CD4-positive, alpha-beta T cell (primary cell): ENCODE measurements at regions not wholly inside any gene's neighbourhood (a gene's known extent, or its start where the extent isn't known, plus 50 kb on each side); places are given as distances from the start of the nearest gene placed in this dataset.
"Not testable (repeated sequence)": the region's sequence is repeated elsewhere in the genome, so short reads cannot be mapped to it uniquely, and the experiment has no call there.

Experiments used
- ATAC-seq: fragments of 200-7000 bp; cut with Tn5 transposase; one replicate; pipeline ENCODE4 v1.10.0; 2022; ENCODE audit warnings: mild to moderate bottlenecking; ENCODE audit not compliant: poor library complexity
- CTCF ChIA-PET: fragments of 350-600 bp; sonication (Branson Sonifier 250); formaldehyde crosslinking; loops from one replicate; lab custom pipeline; 2021; ENCODE audit warnings: antibody characterized with exemption, inconsistent platforms; lab: Charles Lee
- POLR2A ChIA-PET: fragments of 350-600 bp; sonication (Branson Sonifier 250); formaldehyde crosslinking; loops from one replicate; lab custom pipeline; 2021; ENCODE audit warnings: antibody characterized with exemption, inconsistent platforms; lab: Charles Lee
- DNase-seq, 14 experiments: peaks; one replicate each; pipeline ENCODE4 v3.0.0-alpha.2; 2013 to 2020; ENCODE audit warnings: mixed read lengths in 2 of 14
- H3K27ac ChIP-seq, 2 donors: one replicate each; pipeline versions ENCODE4 v1.5.1 to v1.7.0; 2013; ENCODE audit warnings: low read length in 2 of 2, low read depth in 1 of 2, mild to moderate bottlenecking in 1 of 2
- H3K27me3 ChIP-seq, 2 experiments: 1 replicate in 1 of 2; 2 replicates in 1 of 2; pipeline versions ENCODE4 v1.6.1 to v1.7.0; 2013; ENCODE audit warnings: low read length in 2 of 2, control low read depth in 1 of 2, mild to moderate bottlenecking in 1 of 2, moderate library complexity in 1 of 2; ENCODE audit not compliant: insufficient read depth in 2 of 2, control insufficient read depth in 1 of 2
- H3K36me3 ChIP-seq: one replicate; pipeline ENCODE4 v1.6.1; 2013; ENCODE audit warnings: low read length, control low read depth; ENCODE audit not compliant: insufficient read depth
- H3K4me1 ChIP-seq: one replicate; pipeline ENCODE4 v1.6.1; 2013; ENCODE audit warnings: low read length, control low read depth; ENCODE audit not compliant: insufficient read depth
- H3K4me3 ChIP-seq: one replicate; pipeline ENCODE4 v1.5.1; 2013; ENCODE audit warnings: mild to moderate bottlenecking, low read length, moderate library complexity
- H3K9me3 ChIP-seq, 2 experiments: 1 replicate in 1 of 2; 2 replicates in 1 of 2; pipeline versions ENCODE4 v1.6.1 to v1.7.0; 2013; ENCODE audit warnings: low read length in 2 of 2, mild to moderate bottlenecking in 2 of 2, control low read depth in 1 of 2, moderate library complexity in 1 of 2; ENCODE audit not compliant: control insufficient read depth in 1 of 2, insufficient read depth in 1 of 2
- H3K27ac Mint-ChIP-seq: one replicate; pipeline ENCODE4 v1.8.0; 2020; ENCODE audit warnings: mixed read lengths
- H3K27me3 Mint-ChIP-seq: one replicate; pipeline ENCODE4 v1.8.0; 2021; ENCODE audit warnings: mixed read lengths
- H3K36me3 Mint-ChIP-seq: one replicate; pipeline ENCODE4 v1.8.0; 2021; ENCODE audit warnings: low read depth, mixed read lengths
- H3K4me1 Mint-ChIP-seq: one replicate; pipeline ENCODE4 v1.8.0; 2021; ENCODE audit warnings: low read depth, mixed read lengths
- H3K4me3 Mint-ChIP-seq: one replicate; pipeline ENCODE4 v1.8.0; 2020; ENCODE audit warnings: mild to moderate bottlenecking, mixed read lengths
- H3K9me3 Mint-ChIP-seq: one replicate; pipeline ENCODE4 v1.8.0; 2020; ENCODE audit warnings: mixed read lengths
- intact Hi-C, 2 experiments: fragments of 100-400 bp; cut with DNase I in 1 of 2; cut with micrococcal nuclease in 1 of 2; formaldehyde crosslinking; loops; one replicate each; pipeline versions ENCODE4 v1.15.1 to v1.9.0; 2023 to 2025; cut with DNase I, micrococcal nuclease
- TF ChIP-seq, protein P1 (sequence below): fragments of 200-600 bp; IDR thresholded peaks from one replicate; pipeline ENCODE4 v1.8.0; 2022; ENCODE audit warnings: antibody characterized with exemption, mild to moderate bottlenecking

DNA sequence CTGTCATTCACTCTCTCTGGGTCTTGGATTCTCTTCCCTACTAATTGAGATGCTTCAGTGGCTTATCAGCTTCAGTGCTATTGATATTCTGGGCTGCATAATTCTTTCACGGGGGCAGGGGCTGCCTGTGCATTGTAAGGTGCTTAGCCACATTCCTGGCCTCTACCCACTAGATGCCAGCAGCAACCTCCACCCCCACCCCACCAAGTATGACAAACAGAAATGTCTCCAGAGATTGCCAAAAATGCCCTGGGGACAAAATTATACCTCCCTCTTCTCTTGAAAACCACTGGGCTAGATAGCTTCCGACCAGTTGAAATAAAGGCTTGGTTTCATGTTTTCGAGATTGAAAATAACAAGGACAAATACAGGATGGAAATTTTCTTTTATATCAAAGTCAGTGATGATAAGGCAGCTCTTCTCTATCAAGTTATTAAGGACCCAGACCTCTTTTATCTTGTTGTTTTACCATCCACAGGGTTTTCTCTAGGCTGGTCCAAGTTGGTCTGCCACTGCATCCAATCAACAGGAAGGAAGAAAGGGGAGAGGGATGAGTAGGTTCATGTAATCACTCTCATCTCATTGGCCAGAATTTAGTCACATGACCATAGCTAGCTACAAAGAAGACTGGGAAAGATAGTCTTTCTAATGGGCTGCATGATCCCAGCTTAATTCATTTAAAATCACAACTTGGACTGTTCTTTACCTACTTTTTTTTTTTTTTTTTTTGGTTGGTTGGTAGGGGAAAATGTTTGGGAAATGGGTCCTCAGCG is 92.1 kb upstream of the RANBP3L start:
- H3K27me3 Mint-ChIP-seq, result peaks cover 25% of the 10 kb centered on the region

DNA sequence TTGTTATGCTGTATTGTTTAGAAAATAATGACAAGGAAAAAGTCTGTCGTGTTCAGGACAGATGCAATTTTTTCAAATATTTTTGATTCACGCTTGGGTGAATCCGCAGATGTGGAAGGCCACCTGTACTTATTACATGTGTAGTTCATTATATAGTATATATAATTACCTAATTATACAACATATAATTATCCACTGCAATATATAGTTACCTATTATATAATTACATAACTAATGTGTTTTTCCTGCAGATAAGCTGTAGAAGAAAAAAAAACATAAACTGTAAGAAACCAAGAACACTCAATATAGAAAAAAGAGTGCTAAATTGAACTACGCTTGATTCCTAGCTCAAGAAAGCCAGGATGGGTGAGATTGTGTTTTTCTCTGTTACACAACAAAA is 93.6 kb upstream of the RANBP3L start:
- CTCF ChIA-PET, result interaction anchor here (0.5 kb wide), 1 partner anchor 97 kb away, joined by 4 read pairs; no protein-coding TSS in a partner anchor

More for the DNA sequence above, 92.1 kb upstream of the RANBP3L start:
- Mint-ChIP-seq H3K4me3 (no peak overlapping the region), H3K9me3 (no peaks in the 10 kb centered on the region), H3K36me3 (no peaks in the 10 kb centered on the region), H3K4me1 (no peaks in the 10 kb centered on the region), H3K27ac (no peak overlapping the region)
- CTCF ChIA-PET, result interaction anchor here (0.7 kb wide), 1 partner anchor 12 kb away, joined by 4 read pairs; no protein-coding TSS in a partner anchor
- Histone ChIP-seq H3K4me1 (no peaks in the 10 kb centered on the region), H3K27me3 (peaks cover 8 to 11% of the 10 kb centered on the region in 2 experiments), H3K36me3 (no peaks in the 10 kb centered on the region), H3K9me3 (no peaks in the 10 kb centered on the region), H3K27ac (no peak overlapping the region), H3K4me3 (no peak overlapping the region)
- DNase-seq (no peak), ATAC-seq (no peak)
- TF ChIP-seq, protein P1, sequence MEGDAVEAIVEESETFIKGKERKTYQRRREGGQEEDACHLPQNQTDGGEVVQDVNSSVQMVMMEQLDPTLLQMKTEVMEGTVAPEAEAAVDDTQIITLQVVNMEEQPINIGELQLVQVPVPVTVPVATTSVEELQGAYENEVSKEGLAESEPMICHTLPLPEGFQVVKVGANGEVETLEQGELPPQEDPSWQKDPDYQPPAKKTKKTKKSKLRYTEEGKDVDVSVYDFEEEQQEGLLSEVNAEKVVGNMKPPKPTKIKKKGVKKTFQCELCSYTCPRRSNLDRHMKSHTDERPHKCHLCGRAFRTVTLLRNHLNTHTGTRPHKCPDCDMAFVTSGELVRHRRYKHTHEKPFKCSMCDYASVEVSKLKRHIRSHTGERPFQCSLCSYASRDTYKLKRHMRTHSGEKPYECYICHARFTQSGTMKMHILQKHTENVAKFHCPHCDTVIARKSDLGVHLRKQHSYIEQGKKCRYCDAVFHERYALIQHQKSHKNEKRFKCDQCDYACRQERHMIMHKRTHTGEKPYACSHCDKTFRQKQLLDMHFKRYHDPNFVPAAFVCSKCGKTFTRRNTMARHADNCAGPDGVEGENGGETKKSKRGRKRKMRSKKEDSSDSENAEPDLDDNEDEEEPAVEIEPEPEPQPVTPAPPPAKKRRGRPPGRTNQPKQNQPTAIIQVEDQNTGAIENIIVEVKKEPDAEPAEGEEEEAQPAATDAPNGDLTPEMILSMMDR, result no peak
- intact Hi-C loops, result no loop called here
- POLR2A ChIA-PET, result no interaction called here

DNA sequence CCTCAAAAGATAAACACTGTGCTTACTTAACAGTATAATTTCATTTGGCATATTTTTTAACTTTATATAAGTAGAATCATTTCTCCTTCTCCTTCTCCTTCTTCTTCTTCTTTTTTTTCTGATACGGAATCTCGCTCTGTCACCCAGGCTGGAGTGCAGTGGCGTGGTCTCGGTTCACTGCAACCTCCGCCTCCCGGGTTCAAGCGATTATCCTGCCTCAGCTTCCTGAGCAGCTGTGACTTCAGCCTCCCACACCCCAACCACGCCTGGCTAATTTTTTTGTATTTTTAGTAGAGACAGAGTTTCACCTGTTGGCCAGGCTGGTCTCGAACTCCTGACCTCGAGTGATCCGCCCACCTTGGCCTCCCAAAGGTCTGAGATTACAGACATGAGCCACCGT is 94.2 kb upstream of the RANBP3L start:
- H3K27ac ChIP-seq, H3K36me3 ChIP-seq, intact Hi-C loops, ATAC-seq, H3K4me3 ChIP-seq, H3K27me3 ChIP-seq, POLR2A ChIA-PET, H3K36me3 Mint-ChIP-seq, H3K4me1 ChIP-seq, CTCF ChIA-PET, H3K27ac Mint-ChIP-seq, H3K4me3 Mint-ChIP-seq, H3K4me1 Mint-ChIP-seq, H3K9me3 Mint-ChIP-seq, DNase-seq, H3K9me3 ChIP-seq: not testable (repeated sequence)
- H3K27me3 Mint-ChIP-seq, result peaks cover 12% of the 10 kb centered on the region

More for the DNA sequence above, 93.6 kb upstream of the RANBP3L start:
- no peaks in the 10 kb centered on the region for H3K4me1 ChIP-seq
- Mint-ChIP-seq H3K9me3 (no peaks in the 10 kb centered on the region), H3K4me1 (no peaks in the 10 kb centered on the region), H3K4me3 (no peak overlapping the region), H3K27ac (no peak overlapping the region), H3K36me3 (no peaks in the 10 kb centered on the region), H3K27me3 (peaks cover 17% of the 10 kb centered on the region)
- H3K4me3 ChIP-seq, result no peak overlapping the region
- TF ChIP-seq, protein P1, result no peak
- no peaks in the 10 kb centered on the region for H3K9me3 ChIP-seq
- H3K27me3 ChIP-seq, result peaks cover 0 to 11% of the 10 kb centered on the region in 2 experiments
- no peak overlapping the region for H3K27ac ChIP-seq
- POLR2A ChIA-PET, result no interaction called here
- H3K36me3 ChIP-seq, result no peaks in the 10 kb centered on the region
- ATAC-seq, result no peak
- no peak for DNase-seq
- intact Hi-C loops, result no loop called here
